ENCODE measurements at regions not wholly inside any gene's neighbourhood (a gene's known extent, or its start where the extent isn't known, plus 50 kb on each side); places are given as distances from the start of the nearest gene placed in this dataset.

DNA sequence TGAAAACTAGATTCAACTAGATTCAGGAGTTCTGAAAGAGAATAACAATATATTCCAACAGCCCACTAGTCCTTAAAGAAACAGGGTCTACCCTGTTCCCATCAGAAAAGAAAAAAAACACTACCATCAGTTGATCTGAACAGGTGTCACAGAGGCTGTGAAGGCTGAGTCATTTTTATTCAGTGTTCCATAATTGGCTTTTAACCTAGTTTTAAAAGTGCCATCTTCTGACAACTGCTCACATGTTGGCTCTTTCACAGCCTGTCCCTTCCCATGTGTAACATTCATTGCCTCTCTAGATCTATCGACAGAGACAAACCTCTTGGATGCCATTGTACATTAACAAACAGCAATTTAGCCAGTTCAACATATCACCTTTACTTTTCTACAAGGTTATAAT lies 243.7 kb downstream of the TBX15 start:
- TF ChIP-seq, protein P1, sequence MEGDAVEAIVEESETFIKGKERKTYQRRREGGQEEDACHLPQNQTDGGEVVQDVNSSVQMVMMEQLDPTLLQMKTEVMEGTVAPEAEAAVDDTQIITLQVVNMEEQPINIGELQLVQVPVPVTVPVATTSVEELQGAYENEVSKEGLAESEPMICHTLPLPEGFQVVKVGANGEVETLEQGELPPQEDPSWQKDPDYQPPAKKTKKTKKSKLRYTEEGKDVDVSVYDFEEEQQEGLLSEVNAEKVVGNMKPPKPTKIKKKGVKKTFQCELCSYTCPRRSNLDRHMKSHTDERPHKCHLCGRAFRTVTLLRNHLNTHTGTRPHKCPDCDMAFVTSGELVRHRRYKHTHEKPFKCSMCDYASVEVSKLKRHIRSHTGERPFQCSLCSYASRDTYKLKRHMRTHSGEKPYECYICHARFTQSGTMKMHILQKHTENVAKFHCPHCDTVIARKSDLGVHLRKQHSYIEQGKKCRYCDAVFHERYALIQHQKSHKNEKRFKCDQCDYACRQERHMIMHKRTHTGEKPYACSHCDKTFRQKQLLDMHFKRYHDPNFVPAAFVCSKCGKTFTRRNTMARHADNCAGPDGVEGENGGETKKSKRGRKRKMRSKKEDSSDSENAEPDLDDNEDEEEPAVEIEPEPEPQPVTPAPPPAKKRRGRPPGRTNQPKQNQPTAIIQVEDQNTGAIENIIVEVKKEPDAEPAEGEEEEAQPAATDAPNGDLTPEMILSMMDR (IDR thresholded peaks at IDR 0.05; ENCODE audit: insufficient read depth, low read depth, low read length, missing control alignments): no peak
- no peak overlapping the region for H3K4me3 ChIP-seq (ENCODE audit: low read length)
- no peak for DNase-seq (ENCODE audit: low read depth)

DNA sequence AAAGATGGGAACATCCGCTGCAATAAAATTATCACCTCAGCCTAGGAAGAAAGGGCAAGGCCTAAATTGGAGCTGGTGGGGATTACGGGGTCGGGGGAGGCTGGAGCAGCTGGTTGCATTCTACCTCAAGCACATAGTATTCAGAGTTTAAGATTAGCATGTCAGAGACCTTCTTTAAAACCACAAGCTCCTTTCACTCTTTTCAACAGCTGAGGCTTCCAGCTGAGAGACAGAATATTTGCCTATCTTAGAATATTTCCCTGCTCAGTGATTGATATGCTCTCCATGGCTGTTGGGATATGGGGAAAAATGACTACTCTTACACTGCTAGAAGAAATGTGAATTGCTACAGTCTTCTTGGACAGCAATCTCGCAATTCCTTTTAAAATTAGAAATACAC lies 248.6 kb downstream of the TBX15 start:
- H3K4me3 ChIP-seq (ENCODE audit: low read length): no peak overlapping the region
- DNase-seq (ENCODE audit: low read depth): no peak
- TF ChIP-seq, protein P1 (IDR thresholded peaks at IDR 0.05; ENCODE audit: insufficient read depth, low read depth, low read length, missing control alignments): no peak

DNA sequence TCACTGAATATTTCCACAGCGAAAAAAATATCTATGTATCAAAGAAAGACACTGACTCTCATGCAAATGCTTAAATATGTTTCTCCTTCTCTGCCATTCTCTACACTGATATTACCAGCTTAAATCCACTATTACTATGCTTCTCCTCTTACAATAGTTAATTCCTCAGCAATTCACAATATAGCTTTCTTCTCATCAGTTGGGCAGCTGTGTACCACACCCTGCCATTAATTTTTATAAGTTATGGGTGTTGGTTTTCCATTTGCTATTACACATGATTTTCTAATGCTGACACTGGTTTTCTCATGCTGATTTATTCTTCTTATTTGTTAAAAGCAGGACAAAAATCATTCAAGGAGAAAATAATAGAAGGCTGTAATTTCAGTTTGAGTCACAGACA lies 251.8 kb downstream of the TBX15 start:
- DNase-seq (ENCODE audit: low read depth): no peak
- H3K4me3 ChIP-seq (ENCODE audit: low read length): no peak overlapping the region
- TF ChIP-seq, protein P1 (IDR thresholded peaks at IDR 0.05; ENCODE audit: insufficient read depth, low read depth, low read length, missing control alignments): no peak

DNA sequence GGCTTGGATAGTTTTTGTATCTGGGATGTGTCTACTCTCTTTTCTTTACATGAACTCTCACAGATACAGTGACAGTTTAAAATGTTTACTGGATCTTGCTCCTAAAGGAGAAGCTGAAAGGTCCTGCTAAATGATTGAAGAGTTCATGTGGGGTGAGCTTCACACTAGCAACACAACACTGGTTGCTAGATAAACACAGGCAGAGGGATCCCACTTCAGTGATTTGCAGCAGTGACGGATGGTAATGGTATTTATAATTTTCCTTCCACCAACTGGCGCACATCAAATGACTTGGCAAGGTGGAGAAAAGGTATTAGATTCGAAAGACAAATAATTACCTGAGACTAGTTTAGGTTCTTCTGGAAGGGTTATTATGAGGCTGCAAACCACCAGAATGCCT lies 270.2 kb downstream of the TBX15 start:
- TF ChIP-seq, protein P1 (IDR thresholded peaks at IDR 0.05; ENCODE audit: insufficient read depth, low read depth, low read length, missing control alignments): no peak
- no peak overlapping the region for H3K4me3 ChIP-seq (ENCODE audit: low read length)
- DNase-seq (ENCODE audit: low read depth): no peak

DNA sequence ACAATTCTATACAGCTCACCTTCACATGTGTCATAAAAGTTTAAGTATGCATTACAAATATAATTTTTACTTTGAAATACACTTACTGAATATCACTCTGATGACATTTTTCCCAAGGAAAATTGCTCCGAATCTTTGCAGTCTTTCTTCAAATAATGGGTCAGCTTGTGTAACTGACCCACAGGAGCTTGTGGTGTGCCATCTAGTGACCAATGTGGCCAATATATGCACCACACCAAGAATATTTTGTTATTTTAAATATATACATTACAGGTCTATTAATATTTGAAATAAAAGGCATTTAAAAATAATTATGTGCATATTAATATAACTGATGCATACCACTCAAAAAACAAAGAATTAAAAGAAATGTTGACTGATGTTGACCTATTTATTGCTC lies 271.4 kb downstream of the TBX15 start:
- H3K4me3 ChIP-seq (ENCODE audit: low read length): no peak overlapping the region
- TF ChIP-seq, protein P1 (IDR thresholded peaks at IDR 0.05; ENCODE audit: insufficient read depth, low read depth, low read length, missing control alignments): no peak
- peak; percentile 2 for DNase-seq (ENCODE audit: low read depth)

DNA sequence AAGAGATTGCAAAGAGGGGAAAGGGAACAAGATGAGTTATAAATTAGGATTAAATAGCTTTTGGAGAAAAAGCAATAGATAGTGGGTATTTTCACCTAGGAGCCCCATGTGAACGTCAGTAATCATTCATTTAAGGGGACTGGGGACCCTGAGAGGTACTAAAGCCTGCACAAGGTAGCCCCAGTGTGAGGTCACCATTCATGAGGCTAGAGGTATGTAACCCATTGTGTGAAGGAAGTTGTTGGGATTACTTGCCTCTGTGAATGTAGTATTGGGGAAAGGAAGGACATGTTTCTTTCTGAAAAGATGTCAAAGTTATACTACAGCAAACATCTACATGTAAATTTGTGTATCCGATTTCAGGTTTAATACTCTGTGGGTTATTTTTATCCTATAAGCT lies 276.8 kb downstream of the TBX15 start:
- TF ChIP-seq, protein P1 (IDR thresholded peaks at IDR 0.05; ENCODE audit: insufficient read depth, low read depth, low read length, missing control alignments): no peak
- no peak overlapping the region for H3K4me3 ChIP-seq (ENCODE audit: low read length)

DNA sequence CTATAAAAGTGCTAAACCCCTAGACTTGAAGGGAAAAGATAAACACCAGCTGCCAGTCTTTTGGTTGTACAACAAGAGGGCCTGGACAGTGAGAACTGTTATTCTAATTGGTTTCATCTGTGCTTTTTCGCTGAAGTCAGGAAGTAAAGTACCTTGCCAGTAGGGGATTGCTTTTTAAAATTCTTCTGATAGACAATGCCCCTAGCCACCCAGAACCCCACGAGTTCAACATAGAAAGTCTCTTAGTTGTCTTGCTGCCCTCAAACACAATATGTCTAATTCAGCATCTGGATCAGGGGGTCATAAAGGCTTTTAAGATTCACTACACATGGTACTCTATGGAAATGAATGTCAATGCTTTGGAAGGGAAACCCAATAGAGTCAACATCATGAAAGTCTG lies 289.2 kb downstream of the TBX15 start:
- DNase-seq (ENCODE audit: low read depth): no peak
- TF ChIP-seq, protein P1 (IDR thresholded peaks at IDR 0.05; ENCODE audit: insufficient read depth, low read depth, low read length, missing control alignments): no peak
- no peak overlapping the region for H3K4me3 ChIP-seq (ENCODE audit: low read length)

More for the DNA sequence above, 276.8 kb downstream of the TBX15 start:
- no peak for DNase-seq (ENCODE audit: low read depth)
